ENCODE measurements at regions not wholly inside any gene's neighbourhood (a gene's known extent, or its start where the extent isn't known, plus 50 kb on each side); places are given as distances from the start of the nearest gene placed in this dataset.
"Not testable (repeated sequence)": the region's sequence is repeated elsewhere in the genome, so short reads cannot be mapped to it uniquely, and the experiment has no call there.

DNA sequence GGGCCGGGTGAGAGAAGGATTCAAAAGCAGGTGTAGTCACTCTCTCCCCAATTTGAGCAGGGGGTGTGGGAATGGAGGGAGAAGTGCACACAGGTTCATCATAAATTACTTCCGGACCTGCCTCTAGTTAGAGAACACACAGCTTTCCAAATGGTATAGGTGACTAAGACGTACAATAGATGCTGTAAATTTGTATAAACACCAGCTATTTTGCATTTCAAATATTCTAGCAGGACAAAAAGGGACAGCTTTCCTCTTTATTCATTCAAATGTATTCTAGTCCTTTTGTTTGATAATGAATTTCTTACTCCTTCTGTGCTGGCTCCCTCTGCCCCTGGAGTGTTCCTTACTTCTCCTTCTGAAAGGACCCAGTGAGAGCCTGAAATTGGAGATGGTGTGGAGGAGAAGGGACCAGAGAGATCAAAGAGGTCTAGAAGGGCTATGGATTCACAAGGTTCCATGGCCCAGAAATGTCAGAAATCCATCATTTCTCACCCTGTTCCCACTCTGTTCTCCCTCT is 53.2 kb upstream of the SH3BP4 start:
- no peak for DNase-seq (ENCODE audit: low read depth in 1 of 2, low spot score in 1 of 2)

DNA sequence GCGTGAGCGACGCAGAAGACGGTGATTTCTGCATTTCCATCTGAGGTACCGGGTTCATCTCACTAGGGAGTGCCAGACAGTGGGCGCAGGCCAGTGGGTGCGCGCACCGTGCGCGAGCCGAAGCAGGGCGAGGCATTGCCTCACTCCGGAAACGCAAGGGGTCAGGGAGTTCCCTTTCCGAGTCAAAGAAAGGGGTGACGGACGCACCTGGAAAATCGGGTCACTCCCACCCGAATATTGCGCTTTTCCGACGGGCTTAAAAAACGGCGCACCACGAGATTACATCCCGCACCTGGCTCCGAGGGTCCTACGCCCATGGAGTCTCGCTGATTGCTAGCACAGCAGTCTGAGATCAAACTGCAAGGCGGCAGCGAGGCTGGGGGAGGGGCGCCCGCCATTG is 63.4 kb upstream of the SH3BP4 start:
- not testable (repeated sequence) for DNase-seq (ENCODE audit: low read depth in 1 of 2, low spot score in 1 of 2)

DNA sequence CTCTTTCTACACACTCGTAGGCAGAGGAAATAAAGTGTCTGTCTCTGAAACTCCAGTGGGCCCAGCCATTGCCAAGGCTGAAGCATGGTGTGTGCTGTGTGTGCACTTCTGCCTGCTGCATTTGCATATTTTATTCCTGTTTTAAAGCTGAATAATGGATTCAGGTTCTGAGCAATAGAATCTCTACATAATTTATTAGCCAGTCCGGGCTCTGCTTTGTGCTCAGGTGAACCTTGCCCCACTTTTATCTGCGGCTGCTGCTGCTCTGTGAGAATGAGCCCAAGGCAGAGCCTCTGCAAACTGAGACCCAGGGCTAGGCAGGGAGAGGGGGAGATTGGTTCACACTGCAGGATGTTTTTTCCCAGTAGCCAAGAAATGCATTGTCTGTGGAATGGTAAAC is 64.6 kb upstream of the SH3BP4 start:
- DNase-seq (ENCODE audit: low read depth in 1 of 2, low spot score in 1 of 2), result no peak

DNA sequence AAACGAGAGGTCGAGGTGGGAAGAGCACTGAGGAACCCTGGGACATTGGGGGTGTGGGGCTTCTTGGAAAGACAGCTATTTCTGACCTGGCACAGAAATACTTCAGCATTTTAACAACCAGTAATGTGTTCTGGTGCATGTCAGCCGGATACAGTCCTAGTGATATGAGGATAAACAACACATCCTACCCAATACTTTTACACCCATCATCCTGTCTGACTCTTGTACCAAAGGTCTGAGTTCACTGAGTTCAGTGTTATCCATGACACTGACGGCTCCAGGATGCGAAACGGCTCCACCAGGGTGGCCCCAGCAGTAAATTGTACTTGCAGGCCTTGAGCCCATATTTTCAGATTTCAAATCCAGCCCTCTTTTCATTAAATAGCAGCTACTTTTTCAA is 65.9 kb upstream of the SH3BP4 start:
- DNase-seq (ENCODE audit: low read depth in 1 of 2, low spot score in 1 of 2), result no peak

DNA sequence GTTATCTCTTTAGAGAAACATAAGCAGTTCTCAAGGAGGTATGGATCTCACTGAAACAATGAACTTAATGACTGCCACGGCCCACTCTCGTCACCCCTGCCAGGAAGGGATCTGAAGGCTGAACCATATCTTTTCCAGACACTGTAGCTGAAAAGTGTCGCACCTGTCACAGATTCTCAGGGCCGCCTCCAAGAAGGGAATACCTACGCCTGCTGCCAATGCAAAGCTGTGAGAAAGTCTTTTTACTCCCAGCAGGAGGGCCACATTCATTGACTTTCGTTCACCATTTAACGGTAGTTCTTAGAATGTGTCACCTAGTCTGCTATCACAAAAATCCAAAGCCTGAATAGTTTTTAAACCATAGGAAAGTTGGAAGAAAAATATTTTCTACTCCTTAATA is 66.7 kb upstream of the SH3BP4 start:
- no peak for DNase-seq (ENCODE audit: low read depth in 1 of 2, low spot score in 1 of 2)

DNA sequence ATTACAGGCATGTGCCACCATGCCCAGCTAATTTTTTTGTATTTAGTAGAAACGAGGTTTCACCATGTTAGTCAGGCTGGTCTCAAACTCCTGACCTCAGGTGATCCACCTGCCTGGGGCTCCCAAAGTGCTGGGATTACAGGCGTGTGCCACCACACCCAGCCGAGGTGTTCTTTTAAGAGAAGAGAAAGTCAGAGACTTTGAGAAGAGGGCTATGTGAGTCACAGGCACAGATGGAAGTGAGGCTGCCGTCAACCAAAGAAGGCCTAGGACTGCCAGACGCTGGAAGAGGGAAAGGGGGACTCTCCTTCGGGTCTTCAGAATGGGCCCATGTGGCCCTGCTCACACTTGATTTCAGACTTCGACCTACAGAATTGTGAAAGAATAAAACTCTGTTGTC is 67.2 kb upstream of the SH3BP4 start:
- DNase-seq (ENCODE audit: low read depth in 1 of 2, low spot score in 1 of 2), result no peak

DNA sequence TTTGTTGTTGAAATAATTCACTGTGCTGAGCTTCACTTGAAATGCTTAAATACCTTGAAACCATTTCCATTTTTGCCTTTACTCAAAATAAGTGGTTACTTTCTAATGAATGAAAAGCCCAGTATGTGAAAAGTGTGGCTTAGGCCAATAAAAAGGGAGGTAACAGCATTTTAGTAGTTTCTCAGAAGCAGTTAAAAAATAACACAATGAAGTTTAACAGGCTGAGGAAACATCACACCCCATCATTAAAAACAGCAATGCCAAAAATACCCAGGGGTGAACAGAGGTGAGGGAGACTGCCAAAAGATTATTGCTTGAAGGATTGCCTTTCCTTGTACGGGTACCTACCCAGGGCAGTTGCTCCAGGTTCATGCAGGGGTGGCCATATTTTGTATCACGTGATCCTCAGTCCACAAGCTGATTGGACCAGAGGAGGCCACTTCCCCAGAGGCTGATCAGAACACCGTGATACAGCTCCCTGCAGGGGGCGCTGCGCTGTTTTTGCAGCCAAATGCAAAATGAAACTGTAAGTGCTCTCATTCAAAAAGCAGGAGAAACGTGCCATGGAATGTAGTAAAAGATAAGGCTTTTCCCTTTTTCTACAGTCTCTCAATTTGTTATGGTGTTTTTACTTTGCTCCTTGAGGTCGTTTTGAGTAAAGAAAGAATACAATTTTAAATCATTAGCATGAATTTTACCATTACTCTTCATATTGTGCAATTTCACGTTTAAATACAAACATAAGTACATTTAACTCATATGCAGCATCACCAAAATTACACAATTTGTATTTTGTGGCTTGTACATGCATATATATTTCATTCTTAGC is 70.2 kb upstream of the SH3BP4 start:
- DNase-seq (ENCODE audit: low read depth in 1 of 2, low spot score in 1 of 2), result peak in 1 of 2 donors; percentile 6

DNA sequence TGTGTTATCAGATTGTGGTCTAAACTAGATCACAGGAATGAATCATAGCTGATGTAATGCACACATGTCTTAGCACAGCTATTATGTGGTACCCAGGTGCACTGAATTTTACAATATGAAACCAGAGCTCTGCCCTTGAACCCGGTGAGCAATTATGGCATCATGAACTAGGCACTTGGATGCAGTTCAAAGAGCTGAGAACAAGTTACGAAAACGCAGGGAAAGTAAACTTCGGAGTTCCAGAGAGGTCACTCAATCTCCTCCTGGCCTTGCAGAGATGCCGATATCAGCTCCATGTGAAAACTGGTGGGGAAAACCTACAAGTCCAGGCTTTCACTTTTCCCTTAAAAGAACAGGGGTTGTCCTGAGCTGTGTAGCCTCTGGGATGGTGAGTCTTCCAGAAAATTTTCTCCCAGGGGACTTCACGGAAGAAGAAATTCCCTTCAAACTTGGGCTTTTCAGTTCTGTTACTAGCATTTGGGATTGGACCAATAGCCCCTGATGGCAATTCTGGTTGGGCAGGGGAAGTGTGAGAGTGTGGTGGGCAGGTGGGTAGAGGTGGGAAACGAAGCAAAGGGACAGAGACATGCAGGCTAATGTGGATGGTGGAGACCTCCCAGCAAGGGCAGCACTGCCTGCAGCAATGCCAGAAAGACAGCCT is 71.1 kb upstream of the SH3BP4 start:
- DNase-seq (ENCODE audit: low read depth in 1 of 2, low spot score in 1 of 2), result no peak

DNA sequence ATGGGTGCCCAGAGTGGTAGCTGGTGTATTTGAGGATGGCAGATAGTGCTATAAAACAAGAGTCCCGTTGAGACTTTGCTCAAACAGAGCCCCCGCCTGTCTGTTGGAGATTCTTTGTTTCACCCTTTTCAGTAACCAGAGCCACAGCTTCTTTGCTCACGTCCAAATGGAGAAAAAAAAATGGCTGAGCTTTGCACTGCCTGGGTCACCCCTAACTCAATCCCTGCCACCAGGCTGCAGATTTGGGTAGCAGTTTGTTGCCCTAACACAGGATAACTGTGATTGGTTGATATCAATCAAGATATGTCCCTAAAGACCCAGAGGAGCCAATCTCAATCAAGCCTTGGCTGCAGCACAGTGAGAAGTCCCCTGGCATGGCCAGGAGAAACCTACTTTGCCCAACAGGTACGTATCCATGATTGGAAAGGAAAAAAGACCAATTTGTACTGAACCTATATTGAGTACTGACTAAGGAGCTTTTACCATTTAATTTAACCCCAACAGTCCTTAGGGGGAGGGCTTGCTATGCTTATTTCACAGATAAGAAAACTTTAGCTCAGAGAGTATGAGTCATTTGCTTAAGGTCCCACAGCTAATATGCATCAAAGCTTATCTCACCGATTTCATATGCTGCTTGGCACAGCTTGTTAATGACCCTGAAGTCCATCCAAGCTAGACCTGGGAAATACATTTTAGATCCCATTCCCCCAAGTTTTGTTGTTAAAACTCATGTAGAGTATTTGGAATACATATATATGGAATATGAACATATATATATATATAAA is 72.0 kb upstream of the SH3BP4 start:
- DNase-seq (ENCODE audit: low read depth in 1 of 2, low spot score in 1 of 2), result no peak

DNA sequence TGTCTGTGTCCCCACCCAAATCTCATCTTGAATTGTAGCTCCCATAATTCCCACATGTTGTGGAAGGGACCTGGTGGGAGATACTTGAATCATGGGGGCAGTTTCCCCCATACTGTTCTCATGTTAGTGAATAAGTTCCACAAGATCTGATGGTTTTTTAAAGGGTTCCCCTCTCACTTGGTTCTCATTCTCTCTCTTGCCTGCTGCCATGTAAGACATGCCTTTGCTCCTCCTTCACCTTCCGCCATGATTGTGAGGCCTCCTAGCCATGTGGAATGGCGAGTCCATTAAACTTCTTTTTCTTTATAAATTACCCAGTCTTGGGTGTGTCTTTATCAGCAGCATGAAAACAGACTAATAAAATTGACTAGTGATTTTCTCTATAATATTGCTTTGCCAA is 75.2 kb upstream of the SH3BP4 start:
- not testable (repeated sequence) for DNase-seq (ENCODE audit: low read depth in 1 of 2, low spot score in 1 of 2)

DNA sequence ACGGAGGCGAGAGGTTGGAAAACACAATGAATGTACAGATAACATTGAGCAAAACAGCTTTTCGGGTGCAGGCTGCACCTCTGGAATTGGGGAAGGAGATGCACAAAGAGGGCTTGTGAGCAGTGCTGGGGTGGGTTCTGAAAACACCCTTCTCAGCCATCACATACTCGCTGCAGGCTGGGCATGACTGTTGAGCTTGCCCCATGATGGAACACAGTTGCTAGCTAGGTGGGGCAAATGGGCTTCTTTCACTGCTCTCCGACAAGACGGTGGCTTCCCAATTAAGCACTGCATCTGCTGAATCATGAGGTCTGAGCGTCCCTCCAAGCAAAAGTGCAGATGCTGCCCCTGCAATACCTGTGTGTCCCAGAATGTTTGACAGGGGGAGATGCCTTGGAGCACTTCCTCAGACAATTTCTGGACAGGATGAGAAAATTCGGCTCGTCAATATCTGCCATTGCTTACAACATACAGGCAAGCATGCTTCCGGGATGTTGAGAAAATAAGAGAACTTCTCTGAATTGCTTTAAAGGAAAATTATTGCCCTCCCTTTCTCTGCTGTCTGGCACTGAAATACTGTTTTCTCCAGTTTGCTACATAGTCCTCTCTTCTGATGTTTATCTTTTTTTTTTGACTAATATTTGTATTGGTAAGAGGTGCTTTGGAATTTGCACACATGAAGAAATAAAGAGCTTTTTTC is 77.3 kb upstream of the SH3BP4 start:
- no peak for DNase-seq (ENCODE audit: low read depth in 1 of 2, low spot score in 1 of 2)

DNA sequence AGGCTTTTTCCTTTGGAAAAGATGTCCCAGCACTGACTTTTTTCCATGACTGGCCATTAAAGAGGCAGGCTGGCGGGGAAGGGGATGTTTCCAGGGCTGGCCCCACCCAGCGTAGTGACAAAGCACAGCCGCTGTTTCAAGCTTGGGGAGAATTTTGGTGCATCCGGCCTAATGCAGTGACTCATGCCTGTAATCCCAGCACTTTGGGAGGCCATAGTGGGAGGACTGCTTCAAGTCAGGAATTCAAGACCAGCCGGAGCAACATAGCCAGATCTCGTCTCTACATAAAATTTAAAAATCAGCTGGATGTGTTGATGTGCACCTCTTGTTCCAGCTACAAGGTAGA is 78.0 kb upstream of the SH3BP4 start:
- no peak for DNase-seq (ENCODE audit: low read depth in 1 of 2, low spot score in 1 of 2)

DNA sequence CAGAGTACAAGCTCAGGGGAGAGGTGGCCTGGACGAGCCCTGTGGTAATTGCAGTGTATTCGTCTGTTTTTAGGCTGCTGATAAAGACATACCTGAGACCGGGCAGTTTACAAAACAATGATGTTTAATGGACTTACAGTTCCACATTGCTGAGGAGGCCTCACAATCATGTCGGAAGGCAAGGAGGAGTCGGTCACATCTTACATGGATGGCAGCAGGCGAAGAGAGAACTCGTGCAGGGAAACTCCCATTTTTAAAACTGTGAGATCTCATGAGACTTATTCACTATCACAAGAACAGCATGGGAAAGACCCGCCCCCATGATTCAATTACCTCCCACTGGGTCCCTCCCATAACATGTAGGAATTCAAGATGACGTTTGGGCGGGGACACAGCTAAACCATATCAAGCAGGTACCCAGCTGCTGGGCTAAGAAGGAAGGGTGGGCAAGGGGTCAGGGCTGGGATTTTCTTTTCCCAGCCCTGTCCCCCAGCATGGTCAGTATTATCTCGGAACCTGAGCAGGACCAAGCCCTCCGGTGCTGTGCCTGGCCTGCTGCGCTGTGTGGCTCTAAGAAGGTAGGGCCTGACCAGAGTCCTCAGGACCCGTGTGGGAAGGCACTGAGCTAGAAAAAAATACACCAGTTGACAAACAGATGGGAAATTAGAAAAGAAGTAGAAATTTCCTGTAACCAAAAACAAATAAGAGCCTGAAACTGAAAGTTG is 78.6 kb upstream of the SH3BP4 start:
- no peak for DNase-seq (ENCODE audit: low read depth in 1 of 2, low spot score in 1 of 2)

DNA sequence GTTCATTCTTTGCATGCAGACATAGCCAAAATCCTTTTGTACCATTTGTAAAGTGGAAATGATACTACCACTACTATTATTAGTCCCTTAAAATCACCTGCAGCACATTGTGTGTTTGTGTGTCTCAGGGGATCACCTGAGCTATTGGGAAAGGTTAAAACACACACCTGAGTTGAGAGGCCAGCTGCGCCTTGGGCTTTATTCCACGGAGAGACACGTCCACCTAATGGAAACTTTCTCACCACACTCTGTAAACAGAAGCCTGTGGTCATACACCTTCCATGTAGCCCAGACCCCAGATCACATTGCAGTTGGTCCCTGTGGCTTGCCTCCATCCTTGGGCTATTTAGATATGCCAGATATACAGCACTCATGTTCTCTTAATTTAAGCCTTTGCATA is 81.8 kb upstream of the SH3BP4 start:
- DNase-seq (ENCODE audit: low read depth in 1 of 2, low spot score in 1 of 2), result no peak

DNA sequence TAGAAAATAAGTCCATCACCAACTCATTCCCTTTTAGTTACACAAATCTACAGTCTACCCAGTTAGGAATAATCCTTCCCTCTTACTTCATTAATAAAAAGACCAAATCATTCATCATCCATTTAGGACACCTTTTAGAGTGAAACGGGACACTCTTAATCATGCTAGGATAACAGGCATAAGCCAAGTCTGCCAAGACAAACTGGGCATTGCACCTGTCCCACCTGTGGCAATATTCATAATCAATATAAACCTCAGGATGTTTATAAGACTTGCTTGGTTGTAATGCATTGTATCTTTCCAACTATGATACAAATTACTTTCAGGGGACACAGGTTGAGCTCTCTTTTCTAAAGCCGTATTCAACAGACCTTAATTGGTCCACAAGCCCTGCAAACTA is 82.7 kb upstream of the SH3BP4 start:
- DNase-seq (ENCODE audit: low read depth in 1 of 2, low spot score in 1 of 2), result no peak

DNA sequence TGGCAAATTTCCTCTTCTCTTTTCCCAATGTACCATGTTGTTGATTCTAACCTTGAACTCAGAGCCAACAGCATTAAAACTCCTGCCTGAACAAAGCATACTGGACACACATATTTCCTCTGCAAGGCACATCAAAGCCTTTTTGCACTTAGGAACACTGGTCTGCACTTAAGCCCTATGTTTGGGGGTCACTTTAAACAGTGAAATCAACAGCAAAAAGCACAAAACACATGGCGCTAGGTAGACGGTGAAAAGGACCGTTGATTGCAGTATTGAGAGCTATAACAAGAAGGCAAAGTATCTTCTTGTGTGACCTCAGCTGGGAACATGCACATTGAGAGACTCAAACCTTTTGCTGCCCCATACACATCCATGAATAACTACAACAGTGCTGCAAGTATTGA is 83.9 kb upstream of the SH3BP4 start:
- no peak for DNase-seq (ENCODE audit: low read depth in 1 of 2, low spot score in 1 of 2)

DNA sequence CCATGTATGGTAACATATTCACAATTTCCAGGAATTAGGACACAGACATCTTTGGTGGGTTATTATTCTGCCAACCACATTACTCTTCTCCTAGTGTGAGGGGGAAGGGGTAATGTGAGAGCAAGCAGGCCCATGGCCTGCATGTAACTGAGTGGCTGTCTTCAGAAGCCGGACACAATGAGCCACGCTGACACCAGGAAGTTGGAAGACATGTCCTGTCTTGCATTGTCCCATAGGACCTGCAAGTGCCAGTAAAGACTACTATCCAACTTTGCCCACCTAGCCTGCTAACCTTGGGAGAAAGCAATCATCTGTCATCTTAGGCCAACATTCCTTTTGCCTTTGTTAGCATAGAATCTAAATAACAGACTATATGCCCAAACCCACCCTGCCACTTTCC is 86.2 kb upstream of the SH3BP4 start:
- no peak for DNase-seq (ENCODE audit: low read depth in 1 of 2, low spot score in 1 of 2)

DNA sequence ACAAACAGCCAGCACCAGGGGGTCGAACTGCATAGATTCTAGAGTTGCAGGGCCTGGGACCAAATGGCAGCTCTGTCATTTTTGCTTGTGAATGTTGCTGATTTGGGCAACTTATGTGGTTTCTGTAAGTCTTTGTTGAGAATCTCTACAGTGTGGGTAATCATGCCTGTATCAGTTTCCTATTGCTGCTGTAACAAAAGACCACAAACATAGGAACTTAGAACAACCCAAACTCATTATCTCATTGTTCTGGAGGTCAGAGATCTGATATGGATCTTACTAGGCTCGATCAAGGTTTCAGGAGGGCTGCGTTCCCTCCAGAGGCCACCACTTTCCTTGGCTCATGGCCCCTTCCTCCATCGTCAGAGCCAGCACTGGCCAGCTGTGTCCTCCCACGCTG is 86.8 kb upstream of the SH3BP4 start:
- no peak for DNase-seq (ENCODE audit: low read depth in 1 of 2, low spot score in 1 of 2)

DNA sequence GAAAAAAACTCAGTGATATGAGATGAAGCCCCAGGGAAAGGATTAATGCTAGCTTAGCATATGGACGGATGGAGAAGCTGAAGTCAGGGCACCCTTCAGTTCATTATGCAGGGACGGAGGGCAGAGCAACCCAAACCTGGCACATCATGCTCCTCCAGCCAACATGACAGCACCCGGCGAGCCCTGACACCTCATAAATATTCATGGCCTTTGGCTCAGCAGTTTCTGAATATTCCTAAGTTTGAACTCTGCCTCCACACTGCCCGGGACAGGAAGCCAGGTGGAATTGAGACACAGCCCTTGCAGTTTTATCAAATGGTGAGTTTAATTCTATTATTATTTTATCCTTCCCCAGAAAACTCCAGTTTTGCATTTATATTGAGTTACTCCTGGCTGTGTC is 87.3 kb upstream of the SH3BP4 start:
- DNase-seq (ENCODE audit: low read depth in 1 of 2, low spot score in 1 of 2), result no peak

DNA sequence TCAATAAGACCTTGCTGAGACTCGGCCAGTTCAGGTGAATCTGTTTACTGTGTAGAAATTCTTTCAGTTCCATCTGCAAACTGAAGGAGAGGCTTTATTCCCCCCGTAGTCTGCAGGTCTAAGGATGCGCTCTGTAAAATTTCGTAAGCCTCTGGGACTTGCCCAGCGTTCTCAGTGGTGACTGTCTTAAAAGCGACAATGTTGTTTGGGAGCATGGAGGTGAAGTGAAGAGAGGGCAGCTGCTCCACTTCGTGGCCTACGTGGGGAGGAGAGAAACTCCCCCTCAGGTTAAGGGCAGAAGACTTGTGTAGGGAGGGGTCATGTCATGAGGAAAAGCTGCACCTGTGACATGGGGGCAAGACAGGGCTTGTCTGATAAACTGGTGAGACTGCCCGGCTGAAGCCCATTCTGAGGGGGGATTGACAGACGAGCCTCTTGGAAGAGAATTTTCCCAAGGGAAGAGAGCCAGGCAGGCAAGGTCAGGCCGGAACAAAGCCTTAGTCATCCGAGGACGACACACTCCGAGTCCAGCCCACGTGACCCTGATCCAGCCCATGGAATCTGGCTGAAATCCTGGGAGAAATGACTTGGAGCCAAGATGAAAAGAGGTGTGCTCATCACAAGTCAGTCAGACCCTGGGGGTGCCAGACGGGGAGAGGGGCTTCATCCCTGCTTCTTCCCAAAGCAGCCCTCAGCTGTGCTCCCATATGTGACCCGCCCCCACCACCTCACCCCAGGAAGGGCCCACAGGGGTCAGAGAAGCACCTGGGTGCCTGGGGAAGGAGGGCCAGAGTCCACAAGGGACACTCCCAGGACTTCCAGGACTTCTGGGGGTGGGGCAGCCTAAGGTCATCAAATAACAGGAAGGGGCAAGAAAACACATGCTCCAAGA is 88.5 kb upstream of the SH3BP4 start:
- no peak for DNase-seq (ENCODE audit: low read depth in 1 of 2, low spot score in 1 of 2)

All from stimulated activated CD4-positive, alpha-beta T cell treated with anti-CD3 and anti-CD28 coated beads, Interleukin-15, amount 100 ng/mL, for 1 hour (primary cell).